GM21515 (cell line): ENCODE measurements at regions not wholly inside any gene's neighbourhood (a gene's known extent, or its start where the extent isn't known, plus 50 kb on each side); places are given as distances from the start of the nearest gene placed in this dataset.
"Not testable (repeated sequence)": the region's sequence is repeated elsewhere in the genome, so short reads cannot be mapped to it uniquely, and the experiment has no call there.

Experiments
- ATAC-seq: cut with Tn5 transposase; IDR thresholded peaks from one replicate; pipeline ENCODE4 v1.9.1; 2021; ENCODE audit not compliant: unreplicated experiment

DNA sequence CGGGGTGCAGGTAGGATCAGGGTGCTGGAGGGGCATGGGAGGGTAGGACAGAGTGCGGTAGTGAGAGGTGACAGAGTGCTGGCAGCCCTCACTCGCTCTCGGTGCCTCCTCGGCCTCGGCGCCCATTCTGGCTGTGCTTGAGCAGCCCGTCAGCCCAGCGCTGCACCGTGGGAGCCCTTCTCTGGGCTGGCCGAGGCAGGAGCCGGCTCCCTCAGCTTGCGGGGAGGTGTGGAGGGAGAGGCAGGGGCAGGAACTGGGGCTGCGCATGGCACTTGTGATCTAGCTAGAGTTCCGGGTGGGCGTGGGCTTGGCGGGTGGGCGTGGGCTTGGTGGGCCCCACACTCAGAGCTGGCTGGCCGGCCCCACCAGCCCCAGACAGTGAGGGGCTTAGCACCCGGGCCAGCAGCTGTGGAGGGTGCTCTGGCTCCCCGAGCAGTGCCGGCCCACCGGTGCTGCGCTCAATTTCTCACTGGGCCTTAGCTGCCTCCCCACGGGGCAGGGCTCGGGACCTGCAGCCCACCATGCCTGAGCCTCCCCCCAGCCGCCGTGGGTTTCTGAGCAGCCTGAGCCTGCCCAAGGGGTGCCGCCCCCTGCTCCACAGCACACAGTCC is 112.8 kb upstream of the DUSP22 start:
- no peak for ATAC-seq

DNA sequence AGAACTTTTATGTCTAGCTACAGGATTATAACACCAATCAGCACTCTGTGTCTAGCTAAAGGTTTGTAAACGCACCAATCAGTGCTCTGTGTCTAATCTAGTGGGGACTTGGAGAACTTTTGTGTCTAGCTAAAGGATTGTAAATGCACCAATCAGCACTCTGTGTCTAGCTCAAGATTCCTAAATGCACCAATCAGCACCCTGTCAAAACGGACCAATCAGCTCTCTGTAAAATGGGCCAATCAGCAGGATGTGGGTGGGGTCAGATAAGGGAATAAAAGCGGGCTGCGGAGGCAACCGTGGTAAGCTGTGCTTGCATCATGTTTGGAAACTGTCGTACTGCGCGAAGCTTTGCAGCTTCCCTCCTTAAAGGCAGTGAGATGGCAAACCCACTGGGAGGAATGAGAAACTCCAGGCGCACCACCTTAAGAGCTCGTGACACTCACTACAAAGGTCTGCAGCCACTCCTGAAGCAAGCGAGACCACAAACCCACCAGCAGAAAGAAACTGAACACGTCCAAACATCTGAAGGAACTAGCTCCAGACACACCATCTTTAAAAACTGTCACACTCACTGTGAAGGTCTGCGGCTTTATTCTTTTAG is 112.1 kb upstream of the DUSP22 start:
- not testable (repeated sequence) for ATAC-seq

DNA sequence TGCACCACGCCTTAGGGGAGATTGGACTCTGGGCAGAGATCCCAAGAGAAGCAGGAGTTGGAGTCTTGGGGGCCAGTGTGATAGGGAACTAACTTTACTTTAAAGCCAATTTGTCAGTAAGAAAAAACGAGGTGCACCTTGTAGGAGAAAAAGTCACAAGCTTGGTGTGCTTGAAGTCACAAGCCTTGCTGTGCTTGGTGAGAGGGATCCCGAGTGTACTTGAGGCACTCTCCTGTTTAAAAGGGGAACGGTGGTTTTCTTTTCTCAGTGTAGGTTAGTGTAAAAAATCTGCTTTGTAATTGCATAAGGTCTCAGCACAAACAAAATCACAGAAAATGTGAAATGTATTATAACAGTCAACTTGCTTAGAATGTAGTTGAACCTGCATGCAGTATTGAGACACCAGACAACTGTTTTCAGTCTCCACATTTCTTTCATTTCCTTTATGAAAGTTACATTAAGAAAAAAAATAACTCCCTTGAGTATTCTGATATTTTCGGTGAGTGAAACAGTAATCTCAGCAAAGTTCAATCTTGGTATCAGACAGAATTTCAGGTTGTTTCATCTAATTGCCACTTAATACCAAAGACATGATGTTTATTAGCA is 111.1 kb upstream of the DUSP22 start:
- ATAC-seq = peak; percentile 52

DNA sequence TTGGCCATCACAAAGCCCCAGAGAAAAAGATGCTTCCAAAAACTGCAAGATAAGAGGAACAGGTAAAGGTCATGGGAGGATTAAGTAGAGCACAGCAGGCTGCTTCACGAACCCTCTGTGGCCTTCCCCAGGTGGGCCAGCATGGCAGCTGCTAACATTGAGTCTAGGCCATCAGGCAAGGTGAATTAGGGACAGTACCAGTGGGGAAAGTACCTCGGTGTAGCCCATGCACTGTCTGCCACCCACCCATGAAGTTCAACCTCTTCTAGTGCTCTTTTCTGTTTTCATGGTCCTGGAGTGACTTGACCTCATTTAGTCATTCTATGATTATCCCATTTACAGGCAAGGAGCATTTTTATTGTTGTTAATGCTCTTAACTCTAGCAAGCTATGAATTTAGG is 108.6 kb upstream of the DUSP22 start:
- ATAC-seq = no peak

DNA sequence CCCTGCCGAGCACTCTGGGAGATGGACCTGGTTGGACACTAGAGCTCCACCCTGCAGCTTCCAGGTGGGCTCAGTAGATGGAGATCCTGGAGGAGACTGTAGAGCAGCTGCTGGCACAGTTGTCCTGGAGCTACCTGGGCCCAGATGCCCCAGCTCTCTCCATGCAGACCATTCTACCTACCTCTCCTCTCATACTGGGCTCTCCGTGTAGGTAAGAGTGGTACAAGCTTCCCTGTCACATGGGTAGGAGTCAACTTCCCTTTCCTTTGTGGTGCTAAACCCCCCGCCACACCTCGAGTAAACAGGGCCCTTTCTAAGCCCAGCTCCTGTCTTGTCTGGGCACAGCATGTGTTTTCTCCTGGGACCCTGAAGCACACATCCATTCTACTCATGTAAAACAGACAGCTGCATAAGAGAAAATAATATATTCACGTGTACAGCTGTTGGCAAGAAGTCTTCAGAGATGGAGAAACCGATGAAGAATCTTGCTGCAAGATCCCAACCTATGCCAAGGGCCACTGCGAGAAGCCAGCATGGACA is 108.1 kb upstream of the DUSP22 start:
- ATAC-seq = no peak

DNA sequence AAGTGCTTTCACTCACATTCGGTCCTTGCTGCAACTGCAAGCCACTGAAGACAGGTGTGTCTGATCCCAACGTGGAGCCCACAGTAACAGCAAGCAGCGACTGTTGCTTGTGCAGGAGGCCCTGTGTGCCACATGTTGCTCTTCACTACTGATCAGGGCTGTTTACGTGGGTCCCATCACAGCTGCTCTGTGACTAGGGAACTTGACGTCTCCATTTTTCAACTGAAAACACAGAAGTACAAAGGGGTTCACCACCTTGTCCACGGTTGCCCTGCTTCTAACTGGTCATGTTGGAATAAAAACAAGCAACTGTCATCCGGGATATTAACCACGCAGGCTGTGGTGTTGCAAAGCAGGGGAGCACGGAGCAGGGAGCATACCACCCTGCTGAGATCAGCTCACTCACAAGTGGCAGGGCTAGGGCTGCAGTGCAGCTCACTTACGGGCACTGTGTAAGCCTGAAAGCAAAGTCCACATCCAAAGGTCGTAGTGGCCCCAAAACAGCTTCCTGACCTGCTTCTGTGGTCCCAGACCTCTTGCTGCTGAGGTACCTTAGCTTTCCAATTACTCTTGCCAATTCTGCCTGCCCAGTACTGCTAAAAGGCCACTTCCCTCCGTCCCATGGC is 105.8 kb upstream of the DUSP22 start:
- ATAC-seq = no peak

DNA sequence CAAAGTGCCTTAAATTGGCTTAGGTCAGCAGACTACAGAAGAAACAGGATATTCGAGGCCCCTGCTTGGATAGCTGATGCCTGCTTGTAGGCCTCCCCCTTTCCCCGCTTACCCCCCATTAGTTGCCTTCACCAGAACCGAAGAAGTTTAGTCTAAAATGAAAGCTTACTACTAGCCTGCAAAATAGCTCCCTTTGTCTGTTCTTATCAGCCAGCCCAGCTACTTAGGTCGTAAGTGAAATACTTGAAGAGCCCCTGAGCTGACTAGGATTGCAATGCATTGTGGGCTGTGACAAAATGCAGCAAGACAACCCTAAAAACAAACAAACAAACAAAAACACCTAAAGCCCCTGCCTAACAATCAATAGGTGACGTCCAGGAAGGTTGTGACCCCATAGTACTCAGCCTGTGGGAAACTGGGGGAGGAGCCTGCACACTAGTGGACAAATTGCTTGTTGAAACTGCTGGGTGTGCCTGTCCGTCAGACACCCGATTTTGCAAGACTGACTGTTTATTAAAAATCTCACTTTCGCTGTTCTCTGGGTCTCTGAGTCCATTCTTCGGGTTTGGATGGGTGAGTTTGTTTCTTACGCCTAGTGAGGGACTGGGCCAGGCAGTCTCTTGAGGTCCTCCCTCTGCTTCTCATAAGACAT is 105.0 kb upstream of the DUSP22 start:
- no peak for ATAC-seq

DNA sequence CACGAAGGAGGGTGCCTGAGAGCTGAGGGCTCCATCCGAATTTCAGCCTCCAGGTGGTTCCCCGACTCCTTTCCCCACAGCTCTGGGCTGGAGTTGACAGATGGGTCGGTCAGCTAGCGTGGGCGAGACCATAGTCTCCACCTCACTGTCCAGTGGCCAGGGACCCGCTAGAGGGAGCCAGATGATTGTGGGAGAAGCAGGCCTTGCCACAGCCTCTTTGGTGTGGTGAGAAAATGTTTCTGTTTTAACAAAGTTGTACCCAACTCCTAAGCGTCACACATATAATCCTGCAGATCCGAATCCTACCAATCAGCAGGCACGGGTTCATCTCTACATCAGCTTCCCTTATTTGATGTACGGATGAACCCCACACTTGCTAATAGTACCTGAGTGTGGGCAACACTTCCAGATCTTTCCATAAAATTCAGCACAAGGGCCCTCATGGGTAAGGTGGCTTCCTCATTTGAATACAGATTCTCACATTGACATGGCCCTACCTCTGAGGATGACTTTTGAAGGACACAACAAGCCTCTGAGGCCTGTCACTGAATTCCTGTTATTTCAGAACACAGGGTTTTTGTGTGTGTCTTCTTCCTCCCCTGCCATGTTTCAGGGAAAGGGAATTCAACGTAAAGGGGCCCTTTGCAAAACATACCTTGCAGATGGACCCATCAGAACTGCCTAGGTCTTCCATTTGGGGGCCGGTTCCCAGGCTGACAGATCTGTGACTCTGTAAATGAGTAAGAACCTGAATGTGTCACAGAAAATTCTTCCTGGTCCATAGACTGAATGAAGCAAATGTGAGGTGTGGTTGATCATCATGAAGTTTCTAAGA is 103.2 kb upstream of the DUSP22 start:
- peak; percentile 72 for ATAC-seq

DNA sequence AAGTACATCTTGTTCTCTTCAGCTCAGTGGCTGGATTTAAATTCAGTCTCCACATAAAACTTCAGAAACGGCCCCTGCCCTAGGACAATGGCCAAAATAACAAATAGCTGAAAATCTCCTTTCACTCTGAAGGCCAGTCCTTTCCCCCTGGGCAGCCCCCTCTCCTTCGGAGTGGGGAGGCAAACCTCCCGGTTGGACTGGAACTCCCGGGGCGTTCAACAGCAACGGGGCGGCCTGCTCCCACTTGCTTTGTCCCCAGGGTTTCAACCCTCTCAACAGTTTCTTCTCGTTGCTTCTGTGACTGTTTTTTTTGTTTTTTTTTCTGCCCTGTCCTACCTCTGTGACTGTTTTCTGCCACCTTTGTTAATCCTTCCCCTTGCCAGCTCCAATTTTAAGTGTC is 102.6 kb upstream of the DUSP22 start:
- peak; percentile 3 for ATAC-seq

DNA sequence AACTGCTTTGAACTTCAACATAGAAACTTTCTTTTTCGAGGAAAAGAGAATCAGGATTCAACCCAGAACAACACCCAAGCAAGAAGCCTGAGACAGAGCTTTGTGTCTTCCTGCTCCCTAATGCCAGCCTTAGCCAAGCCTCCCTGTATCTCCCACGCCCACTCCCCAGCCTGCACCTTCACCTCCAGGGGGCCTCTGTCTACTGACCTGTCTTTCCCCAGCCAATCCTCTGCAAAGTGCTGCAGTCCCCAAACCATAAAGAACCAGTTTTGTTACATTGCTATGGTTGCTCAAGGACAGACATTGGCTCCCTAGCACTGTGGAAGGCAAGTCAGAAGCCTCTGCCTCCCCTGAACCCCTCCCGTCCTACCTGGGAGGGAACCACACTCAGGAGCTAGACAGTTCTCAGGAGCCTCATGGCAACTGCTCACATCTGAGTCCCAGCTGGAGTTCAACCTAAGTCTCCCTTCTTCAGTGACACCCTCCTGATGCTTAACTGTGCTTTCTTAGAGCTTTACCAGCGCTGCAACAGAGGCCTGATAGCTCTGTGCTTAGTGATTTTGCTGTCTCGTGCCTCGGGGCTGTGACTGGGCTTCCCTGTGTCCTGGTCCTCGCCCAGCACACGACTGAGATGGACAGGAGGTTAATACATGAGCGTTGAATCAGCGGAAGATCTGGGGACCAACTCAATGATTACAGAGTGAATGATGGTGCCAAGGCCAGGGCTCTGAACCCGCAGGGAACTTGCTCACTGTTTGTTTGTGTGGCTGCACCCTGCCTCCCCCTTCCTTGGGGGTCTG is 101.5 kb upstream of the DUSP22 start:
- no peak for ATAC-seq

DNA sequence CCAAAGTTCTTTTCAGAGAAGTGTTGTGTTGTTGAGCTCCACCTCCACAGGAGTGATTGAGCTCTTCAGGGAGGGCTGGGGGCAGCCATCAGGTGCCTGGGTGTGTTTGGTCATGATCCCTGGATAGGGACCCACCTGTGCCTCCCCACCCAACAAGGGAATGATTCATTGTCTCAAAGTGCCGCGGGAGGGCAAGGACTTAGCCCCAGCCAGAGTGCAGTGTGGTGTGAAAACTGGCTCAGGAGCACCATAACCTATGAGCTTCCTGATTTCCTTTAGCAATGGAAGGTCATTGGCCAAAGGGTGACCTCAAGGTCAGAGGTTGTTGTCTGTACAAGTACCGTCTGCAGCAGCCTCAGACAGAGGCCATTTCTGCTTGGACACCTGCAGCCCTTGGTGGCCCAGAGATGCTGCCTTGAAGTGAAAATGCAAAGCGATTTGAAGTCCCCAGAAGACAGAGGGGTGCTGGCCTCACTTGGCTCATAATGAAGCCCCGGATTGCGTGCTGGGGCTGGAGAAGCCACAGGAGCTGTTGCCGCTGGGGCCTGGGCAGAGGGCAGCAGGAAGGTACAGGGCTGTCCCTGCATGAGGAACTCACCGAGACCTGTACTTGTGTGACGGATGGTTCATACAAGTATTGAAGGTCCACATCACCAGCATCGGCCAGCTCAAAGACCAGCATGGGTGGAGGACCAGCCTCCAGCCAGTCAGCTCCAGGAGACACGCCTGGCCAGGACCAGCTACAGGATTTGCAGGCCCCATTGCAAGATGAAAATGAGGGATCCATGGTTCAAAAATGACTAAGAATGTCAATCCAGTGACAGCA is 100.6 kb upstream of the DUSP22 start:
- no peak for ATAC-seq

DNA sequence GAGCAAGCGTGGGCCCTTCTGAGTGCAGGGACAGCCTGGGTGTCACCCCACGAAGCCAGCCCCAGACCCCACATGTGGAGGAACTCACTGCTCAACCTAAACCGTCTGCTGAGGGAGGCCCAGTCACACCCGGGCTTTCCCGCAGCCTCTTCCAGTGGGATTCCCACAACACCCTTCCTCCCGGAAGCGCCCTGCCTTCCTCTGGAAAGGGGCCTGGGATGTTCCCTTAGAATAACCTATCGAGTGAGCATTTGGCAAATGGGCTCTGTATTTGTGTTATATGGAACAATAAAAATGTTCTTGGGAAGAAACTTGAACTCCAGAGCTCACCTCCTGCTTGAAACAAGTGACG is 100.0 kb upstream of the DUSP22 start:
- ATAC-seq = no peak

DNA sequence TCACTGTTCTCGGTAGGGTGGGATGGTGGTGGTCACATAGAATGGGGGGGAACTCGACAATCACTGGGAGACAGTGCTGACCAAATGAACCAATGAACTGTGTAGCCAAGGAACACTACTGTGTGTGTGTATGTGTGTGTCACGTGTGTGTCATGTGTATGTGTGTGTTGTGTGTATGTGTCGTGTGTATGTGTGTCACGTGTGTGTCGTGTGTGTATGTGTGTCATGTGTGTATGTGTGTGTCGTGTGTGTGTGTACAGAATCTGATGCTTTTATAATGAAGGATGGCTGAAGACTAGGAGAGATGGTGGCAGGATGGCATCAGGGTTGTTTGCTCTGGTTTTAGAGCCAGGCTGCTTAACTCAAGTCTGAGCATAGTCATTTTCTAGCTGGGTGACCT is 99.1 kb upstream of the DUSP22 start:
- ATAC-seq = no peak

DNA sequence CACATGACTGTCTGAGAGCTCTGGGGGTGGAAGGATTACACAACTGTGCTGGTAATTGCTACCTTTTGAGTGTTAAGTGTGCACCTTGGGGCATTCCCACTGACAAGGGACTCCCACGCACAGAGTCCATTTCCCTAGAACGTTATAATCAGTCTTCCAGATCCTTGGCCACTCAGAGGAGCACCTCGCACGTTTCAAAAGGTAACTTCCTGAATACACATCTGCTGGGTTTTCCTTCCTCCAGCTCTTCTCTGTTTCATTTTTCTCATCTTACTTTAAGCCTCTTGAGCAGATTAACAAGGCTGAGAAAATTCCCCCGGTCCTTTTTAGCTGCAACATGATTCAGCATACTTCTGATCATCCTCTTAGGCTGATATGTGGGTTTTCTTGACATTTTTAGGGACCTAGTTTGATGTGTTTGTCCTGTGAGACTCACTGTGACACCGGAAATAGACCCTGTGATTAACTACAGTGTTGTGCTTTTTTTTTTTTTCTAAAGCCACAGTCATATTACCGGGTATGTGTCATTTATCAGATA is 98.4 kb upstream of the DUSP22 start:
- no peak for ATAC-seq

DNA sequence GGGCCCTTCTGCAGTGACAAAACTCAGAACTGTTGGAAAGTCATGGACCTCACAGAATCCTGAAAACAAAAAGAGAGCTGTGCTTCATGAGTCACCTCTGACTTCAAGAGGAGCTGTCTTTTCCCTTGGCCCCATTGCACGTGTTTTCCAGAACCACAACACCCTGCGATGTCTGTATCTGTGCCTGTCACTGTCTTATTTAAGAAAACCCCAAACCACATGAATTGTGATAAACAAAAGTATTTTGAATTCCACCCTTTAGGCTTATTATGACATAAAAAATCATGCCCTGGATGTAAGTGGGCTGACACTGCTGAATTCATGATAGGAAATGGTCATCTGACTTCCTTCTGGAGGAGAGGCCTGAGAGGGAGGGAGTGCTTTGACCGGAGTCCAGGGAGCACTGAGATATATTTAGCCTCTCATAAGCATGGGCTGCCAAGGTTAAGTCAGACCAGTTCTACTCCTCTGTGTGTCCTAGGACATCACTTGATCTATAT is 96.4 kb upstream of the DUSP22 start:
- ATAC-seq = no peak

DNA sequence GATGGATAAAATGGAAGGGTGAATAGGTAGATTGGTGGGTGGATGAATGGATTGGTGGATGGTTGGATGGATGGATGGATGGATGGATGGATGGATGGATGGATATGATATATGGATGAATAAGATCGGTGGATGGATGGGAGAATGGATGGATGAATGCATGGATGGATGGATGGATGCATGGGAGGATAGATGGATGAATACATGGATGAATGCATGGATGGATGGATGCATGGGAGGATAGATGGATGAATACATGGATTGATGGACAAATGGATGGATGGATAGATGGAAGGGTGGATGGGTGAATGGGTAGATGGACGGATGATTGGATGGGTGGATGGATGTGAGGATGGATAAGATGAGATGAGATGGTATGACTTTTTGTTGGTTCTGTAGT is 95.7 kb upstream of the DUSP22 start:
- ATAC-seq = no peak

DNA sequence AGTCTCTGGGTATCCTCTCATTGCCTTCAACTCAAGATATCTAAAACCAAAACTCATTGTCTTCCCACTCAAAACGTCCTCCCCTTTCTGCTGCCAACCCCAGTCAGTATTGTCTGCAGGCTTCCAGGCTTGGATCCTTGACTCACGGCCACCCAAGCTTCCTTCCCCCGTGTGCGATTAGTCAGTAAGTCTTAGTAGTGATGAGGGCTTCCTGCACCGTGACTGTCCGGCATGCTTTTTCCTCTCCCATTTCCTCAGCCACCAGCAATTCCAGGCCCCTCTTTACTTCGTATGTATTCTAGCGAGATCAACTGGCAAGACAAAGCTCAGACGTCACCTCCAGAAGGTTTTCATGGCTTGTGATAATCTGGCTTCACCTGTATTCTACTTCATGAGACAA is 88.6 kb upstream of the DUSP22 start:
- ATAC-seq = no peak

DNA sequence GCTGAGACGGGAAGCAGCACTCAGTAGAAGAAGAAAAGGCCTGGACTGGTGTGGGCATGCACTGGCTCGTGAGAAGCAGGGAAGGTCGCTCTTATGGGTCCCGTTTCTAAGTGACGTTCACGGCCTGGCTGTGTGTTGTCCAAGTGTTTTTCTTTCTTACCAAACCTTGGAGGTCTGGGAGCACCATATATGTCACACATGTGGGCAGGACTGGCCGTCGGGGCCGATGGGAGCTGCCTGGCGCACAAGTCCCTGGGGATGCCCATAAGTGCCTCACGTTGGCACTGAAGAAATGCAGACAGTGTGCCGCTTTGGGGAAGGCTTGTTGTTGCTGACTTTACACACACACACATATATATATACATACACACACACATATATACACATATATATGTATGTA is 86.0 kb upstream of the DUSP22 start:
- ATAC-seq = no peak

DNA sequence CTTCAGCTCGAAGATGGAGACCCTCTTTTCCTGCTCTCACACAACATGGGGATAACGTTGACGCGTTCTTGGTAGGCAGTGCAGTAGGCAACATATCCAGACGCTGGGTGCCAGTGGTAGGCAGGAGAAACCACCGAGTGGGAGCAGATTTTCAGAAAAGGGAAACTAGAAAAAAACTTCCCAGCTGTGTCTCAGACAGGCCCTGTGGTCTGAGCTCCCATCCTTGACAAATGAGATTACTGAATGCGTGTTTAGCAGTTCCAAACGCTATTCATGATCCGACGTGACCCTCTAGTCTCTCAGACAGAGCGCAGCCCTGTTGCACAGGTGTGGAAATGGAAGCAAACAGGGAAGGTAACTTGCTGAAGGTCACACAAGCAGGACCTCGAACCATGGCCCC is 83.9 kb upstream of the DUSP22 start:
- ATAC-seq = no peak
